ENCODE measurements at regions not wholly inside any gene's neighbourhood (a gene's known extent, or its start where the extent isn't known, plus 50 kb on each side); places are given as distances from the start of the nearest gene placed in this dataset.

- no peak for TF ChIP-seq CTCF (IDR thresholded peaks at IDR 0.05)
- no peak for TF ChIP-seq POLR2A (IDR thresholded peaks at IDR 0.05)
These were observed 63.3 kb downstream of the FHIP1A start for GRCh38 chr4:151472297-151472696.
